ENCODE measurements at regions not wholly inside any gene's neighbourhood (a gene's known extent, or its start where the extent isn't known, plus 50 kb on each side); places are given as distances from the start of the nearest gene placed in this dataset.

DNA sequence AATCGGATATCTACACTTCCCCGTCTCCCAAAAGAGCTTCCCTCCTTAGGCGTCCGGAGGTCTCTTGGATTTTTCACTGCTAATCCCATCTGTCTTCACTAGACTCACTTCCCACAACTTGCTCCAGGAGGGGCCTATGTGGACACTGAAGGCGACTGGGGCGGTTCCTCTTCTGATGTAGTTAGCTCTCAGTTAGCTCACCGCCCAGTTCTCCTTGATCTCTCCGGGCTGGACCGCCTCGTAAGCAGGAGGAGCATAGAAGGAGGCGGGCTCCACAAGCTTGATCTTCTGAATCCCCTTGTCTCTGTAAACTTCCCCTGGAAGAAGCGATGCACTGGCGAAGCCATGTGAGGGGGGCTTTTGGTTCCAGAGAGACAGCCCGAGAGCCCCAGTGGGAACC, 112.0 kb upstream of the SELENOP start:
- H3K36me3 ChIP-seq, result no peaks in the 10 kb centered on the region
- H3K9me3 ChIP-seq, result no peaks in the 10 kb centered on the region
- H3K4me3 ChIP-seq, result no peak overlapping the region
- no peaks in the 10 kb centered on the region for H3K27me3 ChIP-seq
- no peak for DNase-seq

DNA sequence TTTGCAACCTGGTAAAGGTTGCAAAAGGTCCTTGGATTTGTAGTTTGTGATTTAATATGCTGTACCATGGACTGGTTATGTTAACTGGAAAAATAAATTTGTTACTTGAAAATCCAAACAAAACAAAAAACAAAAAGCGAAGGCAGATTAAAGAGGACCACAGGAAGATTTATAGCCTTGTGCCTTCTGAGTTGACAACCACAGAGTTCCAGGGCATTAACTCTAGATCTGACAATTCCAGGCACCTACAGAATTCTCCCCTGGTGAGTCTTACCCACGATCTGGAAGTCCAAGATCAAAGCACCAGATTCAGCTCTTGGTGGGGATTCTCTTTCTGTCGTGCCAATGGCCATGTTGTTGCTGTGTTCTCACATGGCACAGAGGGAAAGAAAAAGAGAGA, 107.9 kb upstream of the SELENOP start:
- DNase-seq, result no peak
- no peak overlapping the region for H3K4me3 ChIP-seq

DNA sequence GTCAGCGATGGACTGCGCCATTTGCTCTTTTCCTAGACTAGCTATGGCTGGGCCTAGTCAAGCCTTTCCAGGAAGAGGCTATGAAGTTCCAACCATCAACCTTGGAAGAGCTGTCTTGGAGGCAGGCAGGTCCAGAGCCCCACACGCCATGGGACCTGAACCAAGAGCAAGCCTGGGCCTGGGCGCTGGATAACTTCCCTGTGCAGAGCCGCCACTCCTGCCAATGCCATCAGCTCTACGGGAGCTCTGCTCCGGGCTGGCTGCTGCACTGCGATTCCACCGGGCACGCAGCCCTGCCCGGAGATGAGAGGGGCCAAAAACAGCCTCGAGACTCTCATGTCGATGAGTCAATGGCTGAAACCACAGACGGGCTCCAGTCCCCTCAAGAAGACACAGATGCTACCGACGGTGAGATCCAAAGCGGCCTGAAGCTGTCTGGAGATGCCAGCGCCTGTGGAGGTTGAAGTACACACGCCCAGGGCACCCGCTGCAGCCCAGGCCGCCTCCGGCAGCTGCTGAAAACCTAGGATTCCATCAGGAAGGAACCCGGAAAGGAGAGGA, 103.7 kb upstream of the SELENOP start:
- no peaks in the 10 kb centered on the region for H3K27me3 ChIP-seq
- H3K36me3 ChIP-seq, result no peaks in the 10 kb centered on the region
- H3K9me3 ChIP-seq, result no peaks in the 10 kb centered on the region
- no peak for DNase-seq
- no peak overlapping the region for H3K4me3 ChIP-seq

More for the DNA sequence above, 107.9 kb upstream of the SELENOP start:
- no peaks in the 10 kb centered on the region for H3K27me3 ChIP-seq
- H3K36me3 ChIP-seq, result no peaks in the 10 kb centered on the region
- no peaks in the 10 kb centered on the region for H3K9me3 ChIP-seq

DNA sequence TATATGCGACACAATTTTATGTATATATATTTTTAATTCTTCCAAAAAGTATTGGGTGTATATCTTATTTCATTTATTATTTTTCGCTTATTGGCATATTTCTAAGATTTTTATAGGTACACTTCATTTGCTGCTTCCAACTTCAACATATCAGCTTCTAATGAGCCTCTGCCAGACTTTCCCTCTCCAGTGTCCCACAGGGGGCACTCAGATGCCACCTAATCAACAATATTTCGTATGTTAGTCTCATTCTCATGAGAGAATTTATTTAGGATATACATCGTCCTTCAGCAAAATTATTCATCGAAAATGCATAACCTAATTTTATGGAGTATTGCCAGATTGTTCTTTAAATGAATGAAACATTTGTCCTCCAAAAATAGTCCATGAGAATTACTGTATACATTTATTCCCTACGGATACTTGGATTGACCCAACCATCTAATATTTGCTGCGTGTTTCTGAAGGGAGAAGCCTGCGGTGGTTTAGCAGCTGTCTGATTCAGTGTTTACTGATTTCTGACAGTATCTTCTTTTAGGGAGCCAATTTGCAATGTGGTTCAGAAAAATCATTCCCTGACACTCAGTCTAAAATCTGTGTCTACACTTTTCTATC, 100.6 kb upstream of the SELENOP start:
- H3K9me3 ChIP-seq, result no peaks in the 10 kb centered on the region
- H3K27me3 ChIP-seq, result peaks cover 14% of the 10 kb centered on the region
- peak; percentile 38 for DNase-seq
- H3K4me3 ChIP-seq, result peak overlapping the region; percentile 13; the same call in 1 of the 2 replicates
- no peaks in the 10 kb centered on the region for H3K36me3 ChIP-seq

DNA sequence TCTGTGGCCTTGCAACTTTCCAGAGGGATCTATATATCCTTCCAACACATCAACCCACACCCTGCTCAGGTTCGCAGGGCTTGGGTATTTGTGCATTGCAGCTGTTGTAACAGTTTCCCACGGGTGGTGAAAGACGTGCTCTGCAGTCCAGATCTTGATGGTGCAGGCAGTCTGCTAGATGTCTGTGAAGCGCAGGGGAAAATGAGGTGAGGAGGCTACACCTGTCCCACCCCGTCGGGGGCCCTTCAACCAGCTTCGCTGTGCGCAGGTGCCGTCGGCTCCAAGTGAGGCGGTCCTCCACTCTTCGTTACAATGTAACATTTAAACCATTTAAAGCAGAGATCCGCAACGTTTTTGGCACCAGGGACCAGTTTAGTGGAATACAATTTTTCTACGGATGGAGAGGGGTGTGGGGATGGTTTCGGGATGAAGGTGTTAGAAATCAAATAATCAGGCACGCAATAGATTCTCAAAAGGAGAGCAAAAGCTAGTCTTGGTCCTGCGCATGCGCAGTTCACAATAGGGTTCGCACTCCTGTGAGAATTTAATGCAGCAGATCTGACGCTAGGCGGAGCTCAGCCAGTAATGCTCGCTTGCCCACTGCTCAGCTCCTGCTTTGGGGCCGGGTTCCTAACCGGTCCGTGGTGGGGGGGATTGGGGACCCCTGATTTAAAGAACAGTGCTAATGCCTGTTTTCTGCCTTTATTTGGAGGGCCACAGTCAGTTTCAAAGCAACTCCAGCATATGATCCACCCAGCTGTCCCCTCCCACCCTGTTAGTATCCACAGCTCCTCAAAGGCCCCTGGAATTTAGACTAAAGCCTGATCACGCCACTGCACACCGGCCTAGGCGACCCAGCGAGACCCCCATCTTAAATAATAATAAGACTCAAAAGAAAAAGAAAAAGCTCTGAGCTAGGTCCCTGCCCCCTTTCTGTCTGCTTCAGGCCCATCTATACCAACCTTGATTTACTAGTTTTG, 97.1 kb upstream of the SELENOP start:
- Histone ChIP-seq H3K9me3 (no peaks in the 10 kb centered on the region), H3K36me3 (no peaks in the 10 kb centered on the region), H3K4me3 (peak overlapping the region; percentile 49), H3K27me3 (peaks cover 22% of the 10 kb centered on the region)
- DNase-seq, result peak; percentile 79

DNA sequence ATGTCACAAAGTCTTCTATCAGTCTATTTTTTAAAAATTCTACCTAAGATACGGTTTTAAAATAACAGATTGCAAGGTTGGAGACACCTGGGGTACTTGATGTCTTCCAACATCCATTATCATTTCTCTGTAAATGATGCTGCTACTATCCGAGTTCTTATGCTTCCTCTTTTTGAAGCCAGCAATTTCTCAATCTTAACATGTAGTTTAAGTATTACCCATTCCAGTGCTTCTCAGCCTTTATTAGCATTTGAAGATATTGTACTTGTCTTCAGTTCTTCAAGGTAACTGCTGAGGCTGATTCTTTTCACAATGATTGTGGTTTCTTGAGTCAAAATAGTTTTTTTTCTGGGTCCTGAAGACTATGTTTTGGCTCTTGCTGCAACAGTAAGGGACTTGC, 96.4 kb upstream of the SELENOP start:
- DNase-seq, result no peak
- H3K36me3 ChIP-seq, result no peaks in the 10 kb centered on the region
- peaks cover 22% of the 10 kb centered on the region for H3K27me3 ChIP-seq
- H3K4me3 ChIP-seq, result no peak overlapping the region
- H3K9me3 ChIP-seq, result no peaks in the 10 kb centered on the region

DNA sequence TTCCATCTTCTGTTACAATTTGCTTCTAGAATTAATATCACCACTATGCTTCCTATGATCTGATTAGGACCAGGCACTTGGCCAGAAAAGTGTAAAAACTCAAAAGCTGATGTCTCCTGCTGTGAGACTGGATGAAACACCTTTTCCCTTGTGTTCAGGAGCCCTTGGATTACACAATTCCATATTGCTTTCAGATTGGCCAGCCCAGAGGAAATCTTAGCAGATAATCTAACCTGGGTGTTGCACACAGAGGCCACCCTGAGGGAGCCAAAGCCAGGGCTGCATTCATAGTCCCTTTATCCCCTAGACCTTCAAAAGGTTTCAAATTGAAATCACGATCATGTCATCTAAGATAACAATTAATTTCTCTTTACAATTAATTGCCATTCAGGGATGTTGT, 94.1 kb upstream of the SELENOP start:
- no peak for DNase-seq
- Histone ChIP-seq H3K9me3 (no peaks in the 10 kb centered on the region), H3K4me3 (no peak overlapping the region)

DNA sequence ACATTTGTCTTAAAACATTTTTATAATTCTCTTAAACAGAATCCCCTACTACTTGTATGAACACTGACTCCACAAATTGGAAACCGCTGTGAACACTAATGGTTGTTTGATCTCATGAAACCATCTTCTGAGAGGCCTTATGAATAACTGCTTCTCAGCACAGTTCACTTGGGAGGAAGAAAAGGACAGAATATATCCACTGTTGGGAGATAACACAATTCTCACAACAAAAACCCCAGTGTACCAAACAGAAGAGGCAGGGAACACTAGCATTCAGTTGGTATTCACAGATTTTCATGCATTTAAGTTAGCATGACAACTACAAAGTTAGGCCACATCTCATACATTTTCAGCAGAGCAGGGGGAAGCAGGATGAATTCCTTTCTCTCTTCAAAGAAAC, 89.0 kb upstream of the SELENOP start:
- DNase-seq, result no peak
- H3K27me3 ChIP-seq, result no peaks in the 10 kb centered on the region
- no peaks in the 10 kb centered on the region for H3K9me3 ChIP-seq
- H3K36me3 ChIP-seq, result no peaks in the 10 kb centered on the region
- no peak overlapping the region for H3K4me3 ChIP-seq

More for the DNA sequence above, 94.1 kb upstream of the SELENOP start:
- no peaks in the 10 kb centered on the region for H3K36me3 ChIP-seq
- H3K27me3 ChIP-seq, result peaks cover 22% of the 10 kb centered on the region

DNA sequence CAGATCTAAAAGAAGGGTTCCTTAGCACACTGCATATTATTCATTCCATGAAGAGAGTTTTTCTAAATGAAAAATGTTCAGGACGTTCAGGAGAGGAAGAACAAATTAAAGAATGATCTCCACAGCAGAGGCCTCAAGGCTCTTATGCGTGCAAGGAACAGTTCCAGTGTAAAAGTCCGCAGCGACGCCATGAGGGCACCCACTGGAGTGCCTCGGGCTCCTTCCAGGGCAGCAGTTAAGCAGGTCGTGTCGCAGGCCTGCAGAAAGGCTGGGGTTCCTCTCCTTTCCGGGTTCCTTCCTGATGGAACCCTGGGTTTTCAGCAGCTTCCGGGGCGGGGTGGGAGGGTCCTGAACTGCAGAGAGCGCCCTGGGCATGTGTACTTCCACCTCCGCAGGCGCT, 87.1 kb upstream of the SELENOP start:
- Histone ChIP-seq H3K9me3 (no peaks in the 10 kb centered on the region), H3K4me3 (no peak overlapping the region), H3K36me3 (no peaks in the 10 kb centered on the region), H3K27me3 (no peaks in the 10 kb centered on the region)
- DNase-seq, result no peak

DNA sequence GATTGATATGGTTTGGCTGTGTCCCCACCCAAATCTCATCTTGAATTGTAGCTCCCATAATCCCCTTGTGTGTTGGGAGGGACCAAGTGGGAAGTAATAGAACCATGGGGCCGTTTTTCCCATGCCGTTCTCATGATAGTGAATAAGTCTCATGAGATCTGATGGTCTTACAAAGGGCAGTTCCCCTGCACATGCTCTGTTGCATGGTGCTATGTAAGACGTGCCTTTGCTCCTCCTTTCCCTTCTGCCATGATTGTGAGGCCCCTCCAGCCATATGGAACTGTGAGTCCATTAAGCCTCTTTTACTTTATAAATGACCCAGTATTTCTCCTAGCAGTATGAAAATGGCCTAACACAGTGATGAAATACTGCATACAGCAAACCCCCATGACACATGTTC, 84.8 kb upstream of the SELENOP start:
- H3K36me3 ChIP-seq, result no peaks in the 10 kb centered on the region
- DNase-seq, result no peak
- H3K4me3 ChIP-seq, result no peak overlapping the region

DNA sequence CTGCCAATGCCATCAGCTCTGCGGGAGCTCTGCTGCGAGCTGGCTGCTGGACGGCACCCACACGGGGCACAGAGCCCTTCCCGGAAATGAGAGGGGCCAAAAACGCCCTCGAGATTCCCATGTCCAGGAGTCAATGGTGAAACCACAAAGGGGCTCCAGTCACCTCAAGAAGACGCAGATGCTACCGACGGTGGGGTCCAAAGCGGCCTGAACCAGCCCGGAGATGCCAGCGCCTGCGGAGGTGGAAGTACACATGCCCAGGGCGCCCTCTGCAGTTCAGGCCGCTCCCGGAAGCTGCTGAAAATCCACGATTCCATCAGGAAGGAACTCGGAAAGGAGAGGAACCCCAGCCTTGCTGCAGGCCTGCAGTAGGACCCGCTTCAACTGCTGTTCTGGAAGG, 82.4 kb upstream of the SELENOP start:
- no peaks in the 10 kb centered on the region; the same call in 1 of the 2 replicates for H3K27me3 ChIP-seq
- no peak overlapping the region for H3K4me3 ChIP-seq
- no peaks in the 10 kb centered on the region for H3K36me3 ChIP-seq
- DNase-seq, result peak; percentile 30
- no peaks in the 10 kb centered on the region for H3K9me3 ChIP-seq

More for the DNA sequence above, 84.8 kb upstream of the SELENOP start:
- Histone ChIP-seq H3K27me3 (no peaks in the 10 kb centered on the region), H3K9me3 (no peaks in the 10 kb centered on the region)

DNA sequence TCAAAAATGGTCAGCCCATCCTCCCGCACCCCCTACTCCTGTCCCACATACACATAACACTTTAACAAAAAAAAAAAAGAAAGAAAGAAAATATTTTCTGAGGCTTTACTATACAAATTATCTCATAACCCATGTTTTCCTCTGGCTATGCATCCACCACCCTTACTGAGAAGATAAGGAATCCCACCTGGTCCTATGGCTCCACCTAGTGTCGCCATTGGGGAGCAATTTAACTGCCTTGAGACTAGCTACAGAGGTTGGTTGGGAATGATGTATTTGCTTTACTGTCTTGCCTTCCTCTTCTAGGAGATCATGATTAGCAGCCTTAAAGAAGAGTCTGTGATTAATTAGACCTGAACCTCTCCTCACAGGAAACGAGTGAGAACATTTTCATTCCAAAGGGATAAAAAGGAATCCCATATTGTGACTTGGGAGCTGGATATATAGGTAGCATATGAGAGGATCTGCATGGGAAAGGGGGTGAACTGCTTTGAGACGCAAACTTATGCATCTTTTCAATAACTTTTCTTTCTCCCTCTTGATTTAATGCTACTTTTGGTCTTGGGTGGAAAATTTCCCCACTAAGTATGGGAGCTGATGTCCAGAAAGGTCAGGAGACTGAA, 77.7 kb upstream of the SELENOP start:
- Histone ChIP-seq H3K4me3 (no peak overlapping the region), H3K36me3 (no peaks in the 10 kb centered on the region), H3K27me3 (no peaks in the 10 kb centered on the region; the same call in 1 of the 2 replicates), H3K9me3 (no peaks in the 10 kb centered on the region)
- DNase-seq, result peak; percentile 33

DNA sequence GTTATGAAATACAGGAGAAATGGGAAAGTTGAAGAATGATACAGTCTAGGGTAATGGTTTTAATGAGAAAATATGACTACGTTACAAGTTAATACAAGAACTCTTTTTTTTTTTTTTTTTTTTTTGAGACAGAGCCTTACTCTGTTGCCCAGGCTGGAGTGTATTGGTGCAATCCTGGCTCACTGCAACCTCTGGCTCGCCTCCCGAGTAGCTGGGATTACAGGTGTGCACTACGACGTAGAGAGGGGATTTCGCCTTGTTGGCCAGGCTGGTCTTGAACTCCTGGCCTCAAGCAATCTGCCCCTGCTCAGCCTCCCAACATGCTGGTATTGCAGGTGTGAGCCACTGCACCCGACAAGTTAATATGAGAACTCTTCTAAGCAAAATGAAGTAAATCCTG, 77.1 kb upstream of the SELENOP start:
- Histone ChIP-seq H3K36me3 (no peaks in the 10 kb centered on the region), H3K4me3 (no peak overlapping the region), H3K9me3 (no peaks in the 10 kb centered on the region), H3K27me3 (no peaks in the 10 kb centered on the region; the same call in 1 of the 2 replicates)
- DNase-seq, result no peak

DNA sequence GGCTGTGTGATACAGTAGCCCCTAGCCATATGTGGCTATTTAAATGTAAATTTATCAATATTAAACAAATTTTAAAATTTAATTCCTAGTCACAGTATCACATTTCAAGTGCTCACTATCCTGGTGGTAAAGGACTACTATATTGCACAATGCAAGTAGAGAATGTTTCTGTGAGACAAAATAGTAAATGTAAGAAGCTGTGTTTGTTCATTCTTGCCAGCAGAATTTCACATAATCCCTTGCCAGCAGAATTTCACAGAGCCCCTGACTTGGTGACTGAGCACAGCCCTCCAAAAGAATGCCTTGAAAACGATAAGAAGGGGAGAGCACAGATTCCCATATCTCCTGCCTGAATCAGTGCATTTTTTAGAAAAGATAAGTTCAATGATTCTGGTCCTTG, 75.9 kb upstream of the SELENOP start:
- H3K36me3 ChIP-seq, result no peaks in the 10 kb centered on the region
- no peak overlapping the region for H3K4me3 ChIP-seq
- no peaks in the 10 kb centered on the region; the same call in 1 of the 2 replicates for H3K27me3 ChIP-seq
- no peak for DNase-seq
- H3K9me3 ChIP-seq, result no peaks in the 10 kb centered on the region

DNA sequence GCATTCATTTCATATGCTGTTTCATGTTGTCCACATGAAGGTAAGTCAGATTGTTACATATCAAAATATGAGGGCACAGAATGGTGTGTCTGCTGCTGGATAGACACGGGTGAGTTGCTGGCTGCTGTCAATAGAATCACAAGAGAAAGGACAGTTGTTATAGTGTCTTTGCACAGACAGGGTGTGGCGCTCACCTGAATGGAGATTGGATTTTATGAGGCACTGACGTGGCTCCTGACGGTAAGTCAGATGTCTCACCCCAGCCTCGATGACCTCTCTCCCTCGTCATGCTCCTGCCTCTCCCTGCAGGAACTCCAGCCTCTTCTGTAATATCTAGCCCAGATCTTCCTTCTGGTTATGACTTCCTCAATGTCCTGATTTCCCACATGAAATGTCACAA, 75.4 kb upstream of the SELENOP start:
- Histone ChIP-seq H3K36me3 (no peaks in the 10 kb centered on the region), H3K27me3 (no peaks in the 10 kb centered on the region; the same call in 1 of the 2 replicates), H3K4me3 (no peak overlapping the region), H3K9me3 (no peaks in the 10 kb centered on the region)
- no peak for DNase-seq

DNA sequence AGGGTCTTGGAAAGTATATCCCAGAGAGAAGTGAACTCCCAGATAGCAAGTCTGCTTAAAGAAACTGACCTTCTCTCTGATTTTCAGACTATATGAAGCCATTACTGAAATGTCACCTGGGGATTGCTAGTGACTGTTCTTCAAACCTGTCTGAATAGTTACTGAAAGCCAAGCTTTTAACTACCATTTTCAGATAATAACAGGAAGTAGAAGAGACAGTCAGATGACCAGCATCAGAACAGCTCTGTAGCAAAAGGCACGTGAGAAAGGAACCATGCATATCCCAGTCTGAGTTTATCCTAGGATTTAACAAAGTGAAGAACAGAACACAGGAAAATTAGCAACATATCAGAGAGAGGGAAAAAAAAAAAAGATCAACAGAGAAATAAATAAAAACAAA, 74.9 kb upstream of the SELENOP start:
- H3K36me3 ChIP-seq, result no peaks in the 10 kb centered on the region
- H3K27me3 ChIP-seq, result no peaks in the 10 kb centered on the region; the same call in 1 of the 2 replicates
- no peak for DNase-seq
- no peaks in the 10 kb centered on the region for H3K9me3 ChIP-seq
- H3K4me3 ChIP-seq, result no peak overlapping the region

DNA sequence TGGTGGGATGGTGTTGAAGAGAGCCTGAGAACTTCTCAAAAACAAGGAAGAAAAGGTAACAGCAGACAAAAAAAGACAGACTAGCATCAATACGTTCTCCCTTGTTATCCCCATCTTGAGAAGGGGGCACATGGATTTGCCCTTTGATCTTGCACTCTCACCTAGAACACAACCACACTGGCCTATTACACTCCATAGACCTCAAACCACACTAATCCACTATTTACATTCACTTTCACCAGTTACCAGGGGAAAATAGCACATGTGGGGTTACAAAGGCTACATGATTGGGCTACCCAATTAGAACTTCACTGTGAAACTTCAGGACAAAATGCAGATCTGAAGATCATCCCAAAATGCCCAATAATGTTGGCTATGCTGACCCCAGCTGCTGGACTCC, 72.6 kb upstream of the SELENOP start:
- H3K27me3 ChIP-seq, result no peaks in the 10 kb centered on the region
- no peak overlapping the region for H3K4me3 ChIP-seq
- H3K9me3 ChIP-seq, result no peaks in the 10 kb centered on the region
- no peaks in the 10 kb centered on the region for H3K36me3 ChIP-seq
- no peak for DNase-seq

All from MG63 (cell line).